ENCODE measurements at regions not wholly inside any gene's neighbourhood (a gene's known extent, or its start where the extent isn't known, plus 50 kb on each side); places are given as distances from the start of the nearest gene placed in this dataset.

DNA sequence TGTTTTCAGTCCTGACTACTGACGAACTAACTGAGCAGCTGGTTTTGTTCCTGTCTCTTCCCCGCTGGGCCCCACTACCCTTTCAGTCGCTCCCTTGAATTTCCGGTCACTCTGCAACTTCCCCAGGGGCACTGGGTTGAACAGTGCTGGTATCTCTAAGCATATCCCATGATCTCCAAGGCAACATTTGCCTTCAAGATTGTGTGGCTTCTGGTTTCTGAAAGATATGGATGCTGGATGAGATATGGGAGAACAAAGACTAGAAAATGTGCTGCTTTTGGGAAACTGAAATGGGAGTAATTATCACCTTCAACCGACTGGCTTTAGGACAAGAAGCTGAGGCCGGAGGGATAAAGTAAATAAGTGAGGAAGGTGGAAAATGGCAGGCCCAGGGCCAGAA, 258.2 kb upstream of the PIK3R1 start:
- TF ChIP-seq, protein P1, sequence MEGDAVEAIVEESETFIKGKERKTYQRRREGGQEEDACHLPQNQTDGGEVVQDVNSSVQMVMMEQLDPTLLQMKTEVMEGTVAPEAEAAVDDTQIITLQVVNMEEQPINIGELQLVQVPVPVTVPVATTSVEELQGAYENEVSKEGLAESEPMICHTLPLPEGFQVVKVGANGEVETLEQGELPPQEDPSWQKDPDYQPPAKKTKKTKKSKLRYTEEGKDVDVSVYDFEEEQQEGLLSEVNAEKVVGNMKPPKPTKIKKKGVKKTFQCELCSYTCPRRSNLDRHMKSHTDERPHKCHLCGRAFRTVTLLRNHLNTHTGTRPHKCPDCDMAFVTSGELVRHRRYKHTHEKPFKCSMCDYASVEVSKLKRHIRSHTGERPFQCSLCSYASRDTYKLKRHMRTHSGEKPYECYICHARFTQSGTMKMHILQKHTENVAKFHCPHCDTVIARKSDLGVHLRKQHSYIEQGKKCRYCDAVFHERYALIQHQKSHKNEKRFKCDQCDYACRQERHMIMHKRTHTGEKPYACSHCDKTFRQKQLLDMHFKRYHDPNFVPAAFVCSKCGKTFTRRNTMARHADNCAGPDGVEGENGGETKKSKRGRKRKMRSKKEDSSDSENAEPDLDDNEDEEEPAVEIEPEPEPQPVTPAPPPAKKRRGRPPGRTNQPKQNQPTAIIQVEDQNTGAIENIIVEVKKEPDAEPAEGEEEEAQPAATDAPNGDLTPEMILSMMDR (IDR thresholded peaks at IDR 0.05; ENCODE audit: control extremely low read depth, extremely low read depth, low read depth, missing control alignments), result no peak
- ChIA-PET CTCF (interaction anchor here (1.1 to 1.3 kb wide), 2 partner anchors 9 to 14 kb away, joined by 3 read pairs; no protein-coding TSS in a partner anchor), POLR2A (no interaction called here)
- DNase-seq (ENCODE audit: extremely low spot score), result no peak

DNA sequence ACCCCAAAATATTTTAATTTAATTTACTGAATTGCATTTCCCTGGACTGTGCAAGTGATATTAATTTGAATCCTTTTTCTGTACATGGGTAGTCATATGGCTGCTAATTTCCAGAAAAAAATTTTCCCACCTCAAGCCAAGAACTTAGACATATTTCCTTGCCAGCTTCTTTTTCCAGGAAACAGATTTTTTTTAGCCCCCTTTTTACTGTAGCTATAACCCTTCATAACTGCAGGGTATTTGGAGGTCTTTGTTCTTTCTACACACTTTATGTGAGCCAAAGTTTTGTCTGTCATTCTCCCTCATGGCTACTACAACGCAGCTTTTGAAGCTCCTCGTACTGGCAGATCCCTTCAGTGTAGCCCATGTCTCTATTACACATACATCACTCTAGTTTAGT, 261.2 kb upstream of the PIK3R1 start:
- TF ChIP-seq, protein P1 (IDR thresholded peaks at IDR 0.05; ENCODE audit: control extremely low read depth, extremely low read depth, low read depth, missing control alignments), result no peak
- ChIA-PET CTCF (interaction anchor here (0.8 to 1.2 kb wide), 3 partner anchors 12 to 298 kb away, joined by 3 read pairs; no protein-coding TSS in a partner anchor), POLR2A (no interaction called here)
- no peak for DNase-seq (ENCODE audit: extremely low spot score)

DNA sequence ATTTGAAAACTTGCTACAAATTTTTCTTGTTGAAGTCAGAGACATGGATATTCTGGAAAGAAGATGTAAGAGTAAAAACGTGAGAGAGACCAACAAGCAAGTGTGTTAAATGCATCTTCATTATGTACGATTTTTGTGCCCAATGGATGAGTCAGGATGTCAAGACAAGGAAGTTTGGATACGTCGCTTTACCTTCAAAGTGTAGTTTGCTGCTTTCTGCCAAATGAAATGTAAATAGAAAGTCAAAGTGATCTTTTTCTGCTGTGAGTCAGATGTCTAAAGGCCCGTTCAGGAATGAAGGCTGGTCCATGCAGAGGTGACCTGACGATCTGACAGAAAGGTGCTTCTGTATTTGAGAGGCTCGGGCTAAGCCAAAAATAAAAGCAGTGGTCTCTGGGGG, 273.1 kb upstream of the PIK3R1 start:
- DNase-seq (ENCODE audit: extremely low spot score), result no peak
- POLR2A ChIA-PET, result no interaction called here
- TF ChIP-seq, protein P1 (IDR thresholded peaks at IDR 0.05; ENCODE audit: control extremely low read depth, extremely low read depth, low read depth, missing control alignments), result no peak

DNA sequence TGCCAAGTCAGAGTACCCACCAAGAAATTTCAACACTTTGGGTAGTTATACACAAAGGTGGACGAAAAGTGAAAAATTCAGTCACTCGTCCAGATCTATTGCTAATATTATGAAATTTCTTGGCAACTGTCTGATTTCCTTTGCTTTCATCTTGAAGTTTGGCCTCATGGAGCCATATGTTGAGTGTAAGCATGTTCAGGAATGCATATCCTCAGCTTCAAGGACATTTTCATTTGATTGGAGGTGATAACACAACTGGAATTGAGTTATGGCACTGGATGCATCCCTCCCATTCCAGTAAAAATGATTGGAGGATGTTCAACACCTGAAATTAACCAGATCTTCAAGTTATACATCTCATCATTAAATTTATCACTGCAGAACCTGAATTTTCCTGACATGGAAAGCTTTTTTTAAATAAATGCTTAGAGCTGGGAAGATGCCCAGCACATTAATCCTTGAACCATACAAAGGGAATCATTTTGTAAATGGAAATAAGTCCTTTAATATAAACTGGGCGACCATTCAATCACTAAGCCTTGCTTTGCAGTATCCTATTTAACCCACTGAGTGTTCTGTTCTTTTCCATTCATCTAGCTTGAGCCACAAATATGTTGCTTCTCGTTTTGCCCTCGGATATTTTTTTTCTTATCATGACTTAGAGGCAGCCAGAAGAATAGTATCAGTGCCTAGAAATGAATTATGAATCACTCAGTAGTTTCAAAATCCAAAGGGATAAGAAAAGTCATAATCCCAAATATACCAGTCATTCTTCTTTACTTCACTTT, 273.7 kb upstream of the PIK3R1 start:
- ChIA-PET CTCF (interaction anchor here (0.9 to 1.1 kb wide), 2 partner anchors 12 to 13 kb away, joined by 3 read pairs; no protein-coding TSS in a partner anchor), POLR2A (no interaction called here)
- no peak for DNase-seq (ENCODE audit: extremely low spot score)
- TF ChIP-seq, protein P1 (IDR thresholded peaks at IDR 0.05; ENCODE audit: control extremely low read depth, extremely low read depth, low read depth, missing control alignments), result no peak

More for the DNA sequence above, 273.1 kb upstream of the PIK3R1 start:
- CTCF ChIA-PET, result interaction anchor here (0.9 kb wide), 1 partner anchor 11 kb away, joined by 3 read pairs; no protein-coding TSS in a partner anchor

DNA sequence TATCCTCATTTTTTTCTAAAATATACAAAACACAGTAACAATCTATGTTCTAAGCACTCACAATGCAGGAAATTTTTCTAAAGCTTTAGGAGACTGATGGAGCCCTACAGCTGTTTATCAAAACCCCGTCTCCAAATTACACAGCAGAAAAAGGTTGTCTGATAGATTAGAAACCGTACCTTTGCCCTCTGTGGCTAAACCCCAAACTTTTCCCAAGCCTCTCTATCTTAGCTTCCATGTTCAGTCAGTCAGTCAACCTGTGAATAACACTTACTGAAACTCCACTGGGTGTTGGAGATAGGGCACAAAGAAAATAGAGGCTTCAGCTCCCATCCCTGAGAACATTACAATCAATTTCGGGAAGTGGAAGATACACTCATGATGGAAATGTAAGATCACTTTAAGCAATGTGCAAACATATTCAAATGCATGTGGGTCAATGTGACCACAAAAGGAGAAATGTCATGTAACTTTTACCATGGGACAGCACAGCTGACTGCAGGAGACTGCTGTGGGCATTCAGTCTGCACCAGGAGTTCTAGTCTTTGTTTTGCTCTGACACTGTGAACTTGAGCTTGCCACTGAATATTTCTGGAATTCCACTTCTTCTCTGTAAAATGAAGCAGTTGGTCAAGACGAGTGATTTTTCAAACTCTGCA, 279.5 kb upstream of the PIK3R1 start:
- TF ChIP-seq, protein P1 (IDR thresholded peaks at IDR 0.05; ENCODE audit: control extremely low read depth, extremely low read depth, low read depth, missing control alignments), result no peak
- DNase-seq (ENCODE audit: extremely low spot score), result no peak
- CTCF ChIA-PET, result interaction anchor here (1.2 to 1.3 kb wide), 2 partner anchors 11 to 35 kb away, joined by 3 read pairs; no protein-coding TSS in a partner anchor
- POLR2A ChIA-PET, result no interaction called here

DNA sequence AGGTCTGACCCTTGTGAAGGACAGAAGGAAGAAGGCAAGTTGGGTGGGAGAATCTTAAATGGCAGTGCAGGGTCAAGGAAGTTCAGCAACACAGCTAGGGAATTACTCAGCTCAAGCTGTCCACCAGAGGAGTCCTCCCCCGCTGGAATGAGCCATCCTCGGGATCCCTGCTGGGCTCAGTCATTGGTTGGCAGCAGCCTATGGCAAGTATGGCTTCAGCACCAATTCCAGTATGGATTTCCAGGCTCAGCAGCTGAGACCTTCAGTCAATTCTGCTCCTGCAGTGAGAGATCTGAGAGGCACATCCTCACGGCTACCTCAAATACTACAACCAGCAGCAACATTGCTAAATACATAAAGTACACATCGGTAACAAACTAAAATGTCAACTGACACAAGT, 280.6 kb upstream of the PIK3R1 start:
- CTCF ChIA-PET, result interaction anchor here (1.3 kb wide), 1 partner anchor 36 kb away, joined by 3 read pairs; no protein-coding TSS in a partner anchor
- TF ChIP-seq, protein P1 (IDR thresholded peaks at IDR 0.05; ENCODE audit: control extremely low read depth, extremely low read depth, low read depth, missing control alignments), result no peak
- POLR2A ChIA-PET, result no interaction called here

More for the DNA sequence above, 280.6 kb upstream of the PIK3R1 start:
- DNase-seq (ENCODE audit: extremely low spot score), result no peak

Data from GM10248 (cell line).